OCI-LY7 (cell line): ENCODE measurements at regions not wholly inside any gene's neighbourhood (a gene's known extent, or its start where the extent isn't known, plus 50 kb on each side); places are given as distances from the start of the nearest gene placed in this dataset.

ENCODE experiments used
- CTCF ChIP-seq: fragments of 200-600 bp; sonication (generic); conservative IDR thresholded peaks from 2 replicates; pipeline ENCODE4 v1.5.1; 2014; ENCODE audit warnings: mild to moderate bottlenecking, antibody characterized with exemption, low read length, moderate library complexity, mixed read lengths
- EZH2phosphoT487 ChIP-seq: fragments of 200-600 bp; sonication (generic); IDR thresholded peaks from 2 replicates; pipeline ENCODE4 v1.6.1; 2018; ENCODE audit warnings: low read depth, borderline replicate concordance, mild to moderate bottlenecking, mixed run types, antibody characterized with exemption, low read length, moderate library complexity, mixed read lengths

GRCh38 chr2:83394134-83394904 is 1064.8 kb downstream of the SUCLG1 start:
- TF ChIP-seq CTCF (no peak), EZH2phosphoT487 (no peak)
